ENCODE measurements at regions not wholly inside any gene's neighbourhood (a gene's known extent, or its start where the extent isn't known, plus 50 kb on each side); places are given as distances from the start of the nearest gene placed in this dataset.

DNA sequence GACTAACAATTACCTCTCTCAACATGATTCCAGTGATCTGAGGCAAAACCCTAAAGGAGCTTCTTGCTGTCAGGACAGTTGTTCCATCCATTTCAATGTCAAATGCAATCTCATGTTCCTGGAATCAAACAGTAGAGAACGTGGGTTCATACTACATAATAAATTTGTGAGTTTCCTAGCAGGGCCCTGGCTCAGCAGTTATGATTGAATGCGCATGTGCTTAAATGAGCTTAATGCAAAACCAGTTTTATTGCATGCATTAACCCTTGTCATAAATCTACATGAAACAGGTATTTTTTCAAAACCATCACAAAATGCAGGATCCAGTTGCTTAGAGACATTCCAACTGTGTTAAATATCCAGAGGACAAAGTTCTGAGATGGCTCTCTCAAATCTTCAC is 225.4 kb upstream of the TMEM72 start:
- Histone ChIP-seq H3K79me2 (ENCODE audit: control insufficient read depth, insufficient read depth, low read length) (no peaks in the 10 kb centered on the region), H3K9me1 (ENCODE audit: control insufficient read depth, insufficient read depth, low read length) (no peaks in the 10 kb centered on the region), H3K4me2 (ENCODE audit: insufficient read depth, low read length) (no peak overlapping the region), H3K27me3 (ENCODE audit: control insufficient read depth in 2 of 2, insufficient read depth in 2 of 2, low read length in 2 of 2) (peaks cover 0 to 5% of the 10 kb centered on the region in 2 experiments; a peak in 1 of 5 replicates), H3K27ac (ENCODE audit: extremely low read depth, low read depth, low read length) (no peak overlapping the region), H2AFZ (ENCODE audit: low read depth, low read length) (no peak overlapping the region), H3K9ac (ENCODE audit: insufficient read depth in 1 of 2, low read depth in 2 of 2, low read length in 2 of 2) (no peak overlapping the region), H3K36me3 (ENCODE audit: control insufficient read depth, insufficient read depth, low read length) (no peaks in the 10 kb centered on the region), H3K4me1 (replicated peaks in 1 of 2; ENCODE audit: control insufficient read depth in 2 of 2, insufficient read depth in 2 of 2, low read length in 2 of 2) (no peaks in the 10 kb centered on the region), H3K9me3 (replicated peaks; ENCODE audit: control insufficient read depth, insufficient read depth, low read depth, low read length) (no peaks in the 10 kb centered on the region), H4K20me1 (replicated peaks; ENCODE audit: control insufficient read depth, insufficient read depth, low read length) (no peaks in the 10 kb centered on the region), H3K4me3 (no peak overlapping the region)
- intact Hi-C loops (cut with micrococcal nuclease) (no loop called here), in situ Hi-C loops (cut with MboI) (no loop called here)
- CTCF ChIA-PET (ENCODE audit: low intra/inter-chr PET ratio), result no interaction called here
- no peak for DNase-seq (ENCODE audit: extremely low read depth in 1 of 4, low spot score in 3 of 4)
- POLR2A ChIA-PET, result no interaction called here
- ATAC-seq, result no peak
- TF ChIP-seq DIDO1 (tag; IDR thresholded peaks at IDR 0.05; ENCODE audit: low read depth) (no peak), ZNF316 (IDR thresholded peaks at IDR 0.05) (no peak)
- 7% methylated on average over 2 of the region's 2 CpGs for WGBS (ENCODE audit: insufficient coverage, low coverage, missing lambda C conversion rate)
- BruUV-seq (replicated peaks), result no TSS peak
- FAIRE-seq, result no peak

DNA sequence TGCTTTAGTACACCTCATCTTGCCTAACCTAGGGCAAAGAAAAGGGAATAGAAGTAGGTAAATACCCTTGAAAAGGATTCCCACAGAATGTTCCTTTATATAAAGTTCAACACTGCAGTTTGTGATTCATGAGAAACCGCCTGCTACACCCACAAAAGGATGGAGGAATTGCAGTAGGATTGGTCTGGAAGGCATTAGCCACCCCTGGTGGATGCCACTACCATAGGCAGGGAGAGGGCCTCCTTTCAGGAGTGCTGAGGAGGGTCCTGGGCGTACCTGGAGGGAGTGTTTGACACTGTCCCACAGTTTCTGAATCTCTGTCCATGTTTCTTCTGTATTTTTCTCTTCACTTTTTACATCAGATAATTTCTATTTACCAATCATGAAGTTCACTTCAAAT is 221.8 kb upstream of the TMEM72 start:
- TF ChIP-seq, protein P1, sequence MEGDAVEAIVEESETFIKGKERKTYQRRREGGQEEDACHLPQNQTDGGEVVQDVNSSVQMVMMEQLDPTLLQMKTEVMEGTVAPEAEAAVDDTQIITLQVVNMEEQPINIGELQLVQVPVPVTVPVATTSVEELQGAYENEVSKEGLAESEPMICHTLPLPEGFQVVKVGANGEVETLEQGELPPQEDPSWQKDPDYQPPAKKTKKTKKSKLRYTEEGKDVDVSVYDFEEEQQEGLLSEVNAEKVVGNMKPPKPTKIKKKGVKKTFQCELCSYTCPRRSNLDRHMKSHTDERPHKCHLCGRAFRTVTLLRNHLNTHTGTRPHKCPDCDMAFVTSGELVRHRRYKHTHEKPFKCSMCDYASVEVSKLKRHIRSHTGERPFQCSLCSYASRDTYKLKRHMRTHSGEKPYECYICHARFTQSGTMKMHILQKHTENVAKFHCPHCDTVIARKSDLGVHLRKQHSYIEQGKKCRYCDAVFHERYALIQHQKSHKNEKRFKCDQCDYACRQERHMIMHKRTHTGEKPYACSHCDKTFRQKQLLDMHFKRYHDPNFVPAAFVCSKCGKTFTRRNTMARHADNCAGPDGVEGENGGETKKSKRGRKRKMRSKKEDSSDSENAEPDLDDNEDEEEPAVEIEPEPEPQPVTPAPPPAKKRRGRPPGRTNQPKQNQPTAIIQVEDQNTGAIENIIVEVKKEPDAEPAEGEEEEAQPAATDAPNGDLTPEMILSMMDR (IDR thresholded peaks at IDR 0.05 in 2 of 3, conservative IDR thresholded peaks at IDR 0.05 in 1 of 3; ENCODE audit: insufficient read depth in 2 of 3, low read depth in 1 of 3, low read length in 3 of 3), result peak in 2 of 3 experiments; percentile 5 to 18; a peak in 2 of 6 replicates
- no peak for TF ChIP-seq SNIP1 (IDR thresholded peaks at IDR 0.05; ENCODE audit: low read depth)
- 0% methylated on average over 2 of the region's 2 CpGs for WGBS (ENCODE audit: insufficient coverage, low coverage, missing lambda C conversion rate)

More for the DNA sequence above, 221.8 kb upstream of the TMEM72 start:
- intact Hi-C loops (cut with micrococcal nuclease), result no loop called here
- Histone ChIP-seq H2AFZ (ENCODE audit: low read depth, low read length) (no peak overlapping the region), H3K4me3 (no peak overlapping the region), H4K20me1 (replicated peaks; ENCODE audit: control insufficient read depth, insufficient read depth, low read length) (no peaks in the 10 kb centered on the region), H3K9me3 (replicated peaks; ENCODE audit: control insufficient read depth, insufficient read depth, low read depth, low read length) (no peaks in the 10 kb centered on the region), H3K4me2 (ENCODE audit: insufficient read depth, low read length) (no peak overlapping the region), H3K27me3 (ENCODE audit: control insufficient read depth in 2 of 2, insufficient read depth in 2 of 2, low read length in 2 of 2) (no peaks in the 10 kb centered on the region; a peak in 1 of 5 replicates), H3K79me2 (ENCODE audit: control insufficient read depth, insufficient read depth, low read length) (no peaks in the 10 kb centered on the region), H3K4me1 (replicated peaks in 1 of 2; ENCODE audit: control insufficient read depth in 2 of 2, insufficient read depth in 2 of 2, low read length in 2 of 2) (no peaks in the 10 kb centered on the region), H3K27ac (ENCODE audit: extremely low read depth, low read depth, low read length) (no peak overlapping the region), H3K9ac (ENCODE audit: insufficient read depth in 1 of 2, low read depth in 2 of 2, low read length in 2 of 2) (no peak overlapping the region), H3K9me1 (ENCODE audit: control insufficient read depth, insufficient read depth, low read length) (no peaks in the 10 kb centered on the region), H3K36me3 (ENCODE audit: control insufficient read depth, insufficient read depth, low read length) (no peaks in the 10 kb centered on the region)
- ATAC-seq (peak; percentile 52; the same call in 1 of the 3 replicates), FAIRE-seq (no peak), DNase-seq (ENCODE audit: extremely low read depth in 1 of 4, low spot score in 3 of 4) (no peak)
- in situ Hi-C loops (cut with MboI), result no loop called here
- ChIA-PET CTCF (ENCODE audit: low intra/inter-chr PET ratio) (no interaction called here), POLR2A (no interaction called here)
- BruUV-seq (replicated peaks), result no TSS peak

Data from K562 (cell line).